ENCODE measurements at regions not wholly inside any gene's neighbourhood (a gene's known extent, or its start where the extent isn't known, plus 50 kb on each side); places are given as distances from the start of the nearest gene placed in this dataset.
"Not testable (repeated sequence)": the region's sequence is repeated elsewhere in the genome, so short reads cannot be mapped to it uniquely, and the experiment has no call there.

- DNase-seq (ENCODE audit: low read depth): peak; percentile 53
- TF ChIP-seq CTCF (IDR thresholded peaks at IDR 0.05; ENCODE audit: insufficient read depth, low read depth, low read length): no peak
- no peak overlapping the region for H3K4me3 ChIP-seq (ENCODE audit: low read depth, low read length)
Observed at GRCh38 chr7:16264036-16264819, 157.1 kb downstream of the CRPPA start.

- not testable (repeated sequence) for H3K4me3 ChIP-seq (ENCODE audit: low read depth, low read length); DNase-seq (ENCODE audit: low read depth)
Observed at GRCh38 chr7:16263377-16263776, 158.0 kb downstream of the CRPPA start.

GRCh38 chr7:16261654-16262053, 159.7 kb downstream of the CRPPA start:
- no peak for DNase-seq (ENCODE audit: low read depth)

GRCh38 chr7:16261100-16261499, 160.2 kb downstream of the CRPPA start:
- H3K4me3 ChIP-seq (ENCODE audit: low read depth, low read length): no peak overlapping the region
- no peak for DNase-seq (ENCODE audit: low read depth)
- no peak for TF ChIP-seq CTCF (IDR thresholded peaks at IDR 0.05; ENCODE audit: insufficient read depth, low read depth, low read length)

More at GRCh38 chr7:16261654-16262053, 159.7 kb downstream of the CRPPA start:
- no peak overlapping the region for H3K4me3 ChIP-seq (ENCODE audit: low read depth, low read length)
- no peak for TF ChIP-seq CTCF (IDR thresholded peaks at IDR 0.05; ENCODE audit: insufficient read depth, low read depth, low read length)

GRCh38 chr7:16260236-16260728, 161.1 kb downstream of the CRPPA start:
- DNase-seq (ENCODE audit: low read depth): no peak
- H3K4me3 ChIP-seq (ENCODE audit: low read depth, low read length): no peak overlapping the region
- TF ChIP-seq CTCF (IDR thresholded peaks at IDR 0.05; ENCODE audit: insufficient read depth, low read depth, low read length): no peak

- H3K4me3 ChIP-seq (ENCODE audit: low read depth, low read length): not testable (repeated sequence)
Observed at GRCh38 chr7:16256419-16256818, 164.9 kb downstream of the CRPPA start.

GRCh38 chr7:16255952-16256351, 165.4 kb downstream of the CRPPA start:
- not testable (repeated sequence) for DNase-seq (ENCODE audit: low read depth); H3K4me3 ChIP-seq (ENCODE audit: low read depth, low read length)

More at GRCh38 chr7:16256419-16256818, 164.9 kb downstream of the CRPPA start:
- not testable (repeated sequence) for DNase-seq (ENCODE audit: low read depth)

- H3K4me3 ChIP-seq (ENCODE audit: low read depth, low read length); DNase-seq (ENCODE audit: low read depth): not testable (repeated sequence)
Observed at GRCh38 chr7:16250655-16251054, 170.7 kb downstream of the CRPPA start.

- H3K4me3 ChIP-seq (ENCODE audit: low read depth, low read length); DNase-seq (ENCODE audit: low read depth): not testable (repeated sequence)
Observed at GRCh38 chr7:16249204-16249603, 172.1 kb downstream of the CRPPA start.

GRCh38 chr7:16248556-16248955, 172.8 kb downstream of the CRPPA start:
- not testable (repeated sequence) for DNase-seq (ENCODE audit: low read depth); H3K4me3 ChIP-seq (ENCODE audit: low read depth, low read length)

Measured in fibroblast of villous mesenchyme (primary cell).